GM12878 (cell line): ENCODE measurements at regions not wholly inside any gene's neighbourhood (a gene's known extent, or its start where the extent isn't known, plus 50 kb on each side); places are given as distances from the start of the nearest gene placed in this dataset.

Experiments used
- ATAC-seq: fragments of 200-7000 bp; cut with Tn5 transposase; 3 replicates; pipeline ENCODE4 v1.9.1; 2020; ENCODE audit warnings: mild to moderate bottlenecking, moderate library complexity
- BruUV-seq: library from RNA; stranded (reverse); fragments of 400-500 nt; replicated peaks from 2 replicates; lab custom pipeline; 2021; lab: Mats Ljungman, UMichigan
- CTCF ChIA-PET: fragments of 300-600 bp; sonication (Branson Sonifier 250); formaldehyde crosslinking; extraction: SDS; loops from one replicate; lab custom pipeline; 2021; ENCODE audit warnings: inconsistent platforms; lab: Yijun Ruan, JAX
- POLR2A ChIA-PET: fragments of 350-600 bp; formaldehyde crosslinking; extraction: SDS; loops from one replicate; lab custom pipeline; 2021; ENCODE audit warnings: inconsistent platforms; lab: Charles Lee
- RAD21 ChIA-PET: fragments of 300-600 bp; sonication (Branson Sonifier 250); formaldehyde crosslinking; loops from one replicate; lab custom pipeline; 2023; ENCODE audit warnings: antibody characterized with exemption; ENCODE audit not compliant: unreplicated experiment; lab: Charles Lee
- SMC1A ChIA-PET: fragments of 300-600 bp; sonication (Branson Sonifier 250); formaldehyde crosslinking; loops from one replicate; lab custom pipeline; 2023; ENCODE audit not compliant: unreplicated experiment, uncharacterized antibody; lab: Charles Lee
- DNase-seq: peaks from one replicate; pipeline ENCODE4 v3.0.0-alpha.2; 2011; ENCODE audit warnings: low read depth, low spot score
- FAIRE-seq: peaks from 3 replicates; lab custom pipeline; 2011; peaks lifted over from hg19 to GRCh38; lab: Jason Lieb, UNC
- H2AFZ ChIP-seq: 2 replicates; pipeline ENCODE4 v1.6.0; 2011; ENCODE audit warnings: low read depth, low read length, control low read depth; ENCODE audit not compliant: control insufficient read depth
- H3K27ac ChIP-seq: 2 replicates; pipeline ENCODE4 v1.5.1; 2011; ENCODE audit warnings: control low read depth; ENCODE audit not compliant: control insufficient read depth, insufficient read depth
- H3K27me3 ChIP-seq, 2 experiments: replicated peaks in 1 of 2; 2 replicates each; pipeline versions ENCODE4 v1.6.0 to v1.6.1; 2011; ENCODE audit warnings: low read length in 1 of 2; ENCODE audit not compliant: control insufficient read depth in 2 of 2, insufficient read depth in 2 of 2
- H3K36me3 ChIP-seq, 2 experiments: 2 replicates each; pipeline ENCODE4 v1.5.1; 2011; ENCODE audit warnings: low read length in 1 of 2; ENCODE audit not compliant: control insufficient read depth in 2 of 2, insufficient read depth in 2 of 2
- H3K4me1 ChIP-seq: 2 replicates; pipeline ENCODE4 v1.6.1; 2011; ENCODE audit warnings: mild to moderate bottlenecking, low read length, moderate library complexity, mixed read lengths; ENCODE audit not compliant: control insufficient read depth, insufficient read depth
- H3K4me2 ChIP-seq: 2 replicates; pipeline ENCODE4 v1.6.0; 2011; ENCODE audit warnings: control low read depth; ENCODE audit not compliant: control insufficient read depth, insufficient read depth
- H3K4me3 ChIP-seq: fragments of 200-600 bp; sonication (generic); 2 replicates; pipeline ENCODE4 v1.5.1; 2016
- H3K79me2 ChIP-seq: 2 replicates; pipeline ENCODE4 v1.6.0; 2011; ENCODE audit warnings: low read length; ENCODE audit not compliant: control insufficient read depth, insufficient read depth
- H3K9ac ChIP-seq: 2 replicates; pipeline ENCODE4 v1.8.0; 2011; ENCODE audit warnings: low read length, control low read depth, mixed read lengths; ENCODE audit not compliant: control insufficient read depth, insufficient read depth
- H3K9me3 ChIP-seq: replicated peaks from 3 replicates; pipeline ENCODE4 v1.5.1; 2011; ENCODE audit warnings: mild to moderate bottlenecking, low read length; ENCODE audit not compliant: control insufficient read depth, insufficient read depth
- H4K20me1 ChIP-seq: 2 replicates; pipeline ENCODE4 v1.6.0; 2011; ENCODE audit not compliant: control insufficient read depth, insufficient read depth
- CBX5 ChIP-seq: sonication (generic); IDR thresholded peaks from 2 replicates; pipeline ENCODE4 v1.6.1; 2016; ENCODE audit warnings: low read depth, moderate library complexity, mild to moderate bottlenecking, inconsistent platforms
- CEBPB ChIP-seq, 2 experiments: fragments of 150-350 bp in 1 of 2; IDR thresholded peaks; 2 replicates each; pipeline ENCODE4 v1.6.1; 2012 to 2014; ENCODE audit warnings: low read depth in 2 of 2, low read length in 2 of 2, borderline replicate concordance in 1 of 2, inconsistent platforms in 1 of 2
- EP300 ChIP-seq, 2 experiments: fragments of 150-350 bp in 1 of 2; IDR thresholded peaks; 2 replicates each; pipeline ENCODE4 v1.6.1; 2011 to 2012; ENCODE audit warnings: low read depth in 2 of 2, low read length in 2 of 2, borderline replicate concordance in 1 of 2, improper control_type of control experiment in 1 of 2, inconsistent platforms in 1 of 2; ENCODE audit not compliant: control insufficient read depth in 1 of 2
- FOXM1 ChIP-seq: IDR thresholded peaks from 2 replicates; pipeline ENCODE4 v1.6.1; 2012; ENCODE audit warnings: low read depth, mild to moderate bottlenecking, inconsistent platforms, low read length, moderate library complexity
- HDAC6 ChIP-seq: fragments of 200-600 bp; sonication (generic); IDR thresholded peaks from one replicate; pipeline ENCODE4 v1.8.0; 2017; ENCODE audit warnings: antibody characterized with exemption; ENCODE audit not compliant: unreplicated experiment
- PAX5 ChIP-seq: IDR thresholded peaks from 2 replicates; pipeline ENCODE4 v1.6.1; 2011; ENCODE audit warnings: low read depth, low read length, borderline replicate concordance
- RUNX3 ChIP-seq: IDR thresholded peaks from 2 replicates; pipeline ENCODE4 v1.6.1; 2012; ENCODE audit warnings: low read length, inconsistent platforms
- SMAD1 ChIP-seq: fragments of 450-650 bp; IDR thresholded peaks from 2 replicates; pipeline ENCODE4 v1.6.1; 2018; ENCODE audit warnings: mild to moderate bottlenecking, low read depth; ENCODE audit not compliant: partially characterized antibody
- ZNF217 ChIP-seq: fragments of 450-650 bp; IDR thresholded peaks from 2 replicates; pipeline ENCODE4 v1.6.1; 2017; ENCODE audit warnings: antibody characterized with exemption, mild to moderate bottlenecking
- WGBS: methylation state at CpG from one replicate; pipeline ENCODE4 v1.1.6; 2016; ENCODE audit warnings: low lambda C conversion rate; ENCODE audit not compliant: insufficient replicate concordance, insufficient coverage; ENCODE audit errors: missing lambda C conversion rate; 5-methylcytosine and 5-hydroxymethylcytosine counted together
- in situ Hi-C: fragments of 300-500 bp; cut with MboI; formaldehyde crosslinking; loops from 9 replicates; pipeline ENCODE4 v1.14.3; 2018; ENCODE audit warnings: mixed read lengths
- intact Hi-C: fragments of 100-400 bp; cut with micrococcal nuclease; formaldehyde crosslinking; loops from one replicate; pipeline ENCODE4 v1.14.2; 2022; ENCODE audit not compliant: unreplicated experiment

- POLR2A ChIA-PET: no interaction called here
- no peak overlapping the region for H3K4me2 ChIP-seq
- H4K20me1 ChIP-seq: no peaks in the 10 kb centered on the region
- DNase-seq (no peak), FAIRE-seq (no peak), ATAC-seq (no peak)
- no peaks in the 10 kb centered on the region for H3K36me3 ChIP-seq
- H2AFZ ChIP-seq: no peak overlapping the region
- H3K9me3 ChIP-seq: no peaks in the 10 kb centered on the region
- WGBS: 0% methylated on average over 2 of the region's 2 CpGs
- H3K79me2 ChIP-seq: no peaks in the 10 kb centered on the region
- in situ Hi-C loops (no loop called here), intact Hi-C loops (no loop called here)
- SMC1A ChIA-PET: no interaction called here
- H3K4me1 ChIP-seq: no peaks in the 10 kb centered on the region
- no peaks in the 10 kb centered on the region; a peak in 2 of 4 replicates for H3K27me3 ChIP-seq
- no TSS peak for BruUV-seq
- CTCF ChIA-PET: no interaction called here
- no peak overlapping the region for H3K4me3 ChIP-seq
- RAD21 ChIA-PET: no interaction called here
- no peak overlapping the region for H3K9ac ChIP-seq
- TF ChIP-seq CEBPB (IDR thresholded peaks at IDR 0.05; ENCODE audit: borderline replicate concordance in 1 of 2, low read depth in 2 of 2, low read length in 2 of 2): no peak
- no peak for TF ChIP-seq HDAC6
- no peak overlapping the region for H3K27ac ChIP-seq
Measured at GRCh38 chr18:11372163-11372562, 222.8 kb upstream of the PIEZO2 start.

- Histone ChIP-seq H3K4me3 (no peak overlapping the region), H3K4me2 (no peak overlapping the region), H2AFZ (no peak overlapping the region), H3K4me1 (no peaks in the 10 kb centered on the region), H3K36me3 (no peaks in the 10 kb centered on the region), H3K79me2 (no peaks in the 10 kb centered on the region), H3K27me3 (no peaks in the 10 kb centered on the region; a peak in 1 of 4 replicates), H4K20me1 (no peaks in the 10 kb centered on the region), H3K9ac (no peak overlapping the region), H3K27ac (no peak overlapping the region), H3K9me3 (no peaks in the 10 kb centered on the region)
- WGBS: 29% methylated on average over 7 of the region's 7 CpGs
- in situ Hi-C loops (no loop called here), intact Hi-C loops (no loop called here)
- SMC1A ChIA-PET: no interaction called here
- RAD21 ChIA-PET: no interaction called here
- FAIRE-seq (no peak), DNase-seq (no peak), ATAC-seq (no peak)
- POLR2A ChIA-PET: no interaction called here
- no peak for TF ChIP-seq FOXM1
- no peak for TF ChIP-seq EP300 (IDR thresholded peaks at IDR 0.05; ENCODE audit: borderline replicate concordance in 1 of 2, control insufficient read depth in 1 of 2, low read depth in 2 of 2, low read length in 2 of 2)
- TF ChIP-seq PAX5: no peak
- no peak for TF ChIP-seq ZNF217
- TF ChIP-seq RUNX3: no peak
- TF ChIP-seq SMAD1: no peak
- TF ChIP-seq CBX5: no peak
- no TSS peak for BruUV-seq
- CTCF ChIA-PET: interaction anchor here (1.2 kb wide), 1 partner anchor 59 kb away, joined by 3 read pairs; no protein-coding TSS in a partner anchor
Measured at GRCh38 chr18:11369556-11369955, 220.2 kb upstream of the PIEZO2 start.
